ENCODE measurements at regions not wholly inside any gene's neighbourhood (a gene's known extent, or its start where the extent isn't known, plus 50 kb on each side); places are given as distances from the start of the nearest gene placed in this dataset.

- in situ Hi-C loops (cut with HindIII; ENCODE audit: low sequenced_read_pairs) = no loop called here
- DNase-seq (ENCODE audit: low spot score) = no peak
Measured at GRCh38 chr2:18745431-18746272, 156.3 kb upstream of the NT5C1B start.

- no peak for DNase-seq (ENCODE audit: low spot score)
- in situ Hi-C loops (cut with HindIII; ENCODE audit: low sequenced_read_pairs) = no loop called here
Measured at GRCh38 chr2:18741895-18742732, 152.7 kb upstream of the NT5C1B start.

DNA sequence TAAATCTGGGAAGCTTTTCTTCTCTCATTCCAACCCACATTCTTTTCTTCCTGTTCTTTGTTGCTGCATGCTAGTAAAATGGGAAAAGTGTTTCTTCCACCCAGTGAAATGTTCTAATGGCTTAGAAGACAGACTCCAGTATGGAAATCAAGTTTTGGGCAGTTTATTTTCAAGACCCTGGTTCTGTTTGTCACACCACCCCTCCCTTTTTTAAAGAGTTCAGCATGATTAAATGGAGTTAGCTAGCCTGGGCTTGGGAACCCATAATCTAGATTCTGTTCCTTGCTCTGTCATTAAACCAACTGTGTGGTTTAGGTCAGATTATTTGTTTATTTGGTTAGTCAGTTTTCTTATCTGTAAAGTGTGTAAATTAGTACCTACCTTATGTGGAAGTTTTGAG is 151.8 kb upstream of the NT5C1B start:
- in situ Hi-C loops (cut with HindIII; ENCODE audit: low sequenced_read_pairs) = no loop called here
- DNase-seq (ENCODE audit: low spot score) = no peak

DNA sequence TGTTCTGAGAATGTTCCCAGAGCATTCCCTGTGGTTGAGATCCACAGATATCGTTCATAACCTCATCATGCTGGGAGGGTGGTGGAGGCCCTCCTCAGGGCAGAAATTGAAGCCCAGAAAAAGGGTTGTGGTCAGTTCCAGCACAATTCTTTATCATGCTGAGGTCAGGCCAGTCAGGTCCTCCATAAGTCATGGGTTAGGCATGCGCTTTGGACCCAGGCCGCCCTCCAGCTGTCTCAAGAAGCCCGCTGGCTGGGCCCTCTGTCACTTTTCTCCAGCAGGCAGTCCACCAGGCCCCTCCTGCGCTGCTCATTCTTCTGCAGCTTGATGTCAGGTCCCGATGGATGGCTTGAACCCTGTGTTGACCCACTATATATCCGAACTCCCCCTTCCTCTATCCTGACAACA is 151.1 kb upstream of the NT5C1B start:
- DNase-seq (ENCODE audit: low spot score) = no peak
- in situ Hi-C loops (cut with HindIII; ENCODE audit: low sequenced_read_pairs) = no loop called here

- in situ Hi-C loops (cut with HindIII; ENCODE audit: low sequenced_read_pairs) = no loop called here
Measured at GRCh38 chr2:18731666-18732065, 142.3 kb upstream of the NT5C1B start.

GRCh38 chr2:18724371-18725145 is 135.2 kb upstream of the NT5C1B start:
- in situ Hi-C loops (cut with HindIII; ENCODE audit: low sequenced_read_pairs) = no loop called here
- DNase-seq (ENCODE audit: low spot score) = no peak

More at GRCh38 chr2:18731666-18732065, 142.3 kb upstream of the NT5C1B start:
- no peak for DNase-seq (ENCODE audit: low spot score)

GRCh38 chr2:18723219-18723618 is 133.8 kb upstream of the NT5C1B start:
- DNase-seq (ENCODE audit: low spot score) = no peak
- in situ Hi-C loops (cut with HindIII; ENCODE audit: low sequenced_read_pairs) = no loop called here

DNA sequence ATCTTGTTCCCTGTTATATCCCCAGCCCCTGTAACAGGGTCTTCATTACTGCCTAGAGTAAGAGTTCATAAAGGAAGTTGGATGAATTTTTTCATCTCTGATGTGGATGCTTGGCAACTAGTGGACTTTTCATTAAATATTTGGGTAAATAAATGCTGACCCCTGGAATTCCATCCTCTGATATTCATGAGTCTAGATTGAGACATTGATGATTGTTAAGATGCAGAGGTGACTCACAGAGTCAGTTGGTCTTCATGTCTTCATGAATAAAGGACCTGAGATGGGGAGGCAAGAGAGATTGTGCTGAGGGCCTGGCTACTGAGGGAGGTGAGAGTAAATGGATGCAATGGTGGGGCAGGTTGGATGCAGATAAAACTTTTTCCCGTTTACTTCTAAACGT is 132.7 kb upstream of the NT5C1B start:
- no peak for DNase-seq (ENCODE audit: low spot score)
- in situ Hi-C loops (cut with HindIII; ENCODE audit: low sequenced_read_pairs) = no loop called here

- DNase-seq (ENCODE audit: low spot score) = no peak
- in situ Hi-C loops (cut with HindIII; ENCODE audit: low sequenced_read_pairs) = no loop called here
Measured at GRCh38 chr2:18721038-18721922, 131.9 kb upstream of the NT5C1B start.

GRCh38 chr2:18719978-18720775 is 130.8 kb upstream of the NT5C1B start:
- in situ Hi-C loops (cut with HindIII; ENCODE audit: low sequenced_read_pairs) = no loop called here
- DNase-seq (ENCODE audit: low spot score) = no peak

- no peak for DNase-seq (ENCODE audit: low spot score)
- in situ Hi-C loops (cut with HindIII; ENCODE audit: low sequenced_read_pairs) = no loop called here
Measured at GRCh38 chr2:18708203-18708715, 118.9 kb upstream of the NT5C1B start.

DNA sequence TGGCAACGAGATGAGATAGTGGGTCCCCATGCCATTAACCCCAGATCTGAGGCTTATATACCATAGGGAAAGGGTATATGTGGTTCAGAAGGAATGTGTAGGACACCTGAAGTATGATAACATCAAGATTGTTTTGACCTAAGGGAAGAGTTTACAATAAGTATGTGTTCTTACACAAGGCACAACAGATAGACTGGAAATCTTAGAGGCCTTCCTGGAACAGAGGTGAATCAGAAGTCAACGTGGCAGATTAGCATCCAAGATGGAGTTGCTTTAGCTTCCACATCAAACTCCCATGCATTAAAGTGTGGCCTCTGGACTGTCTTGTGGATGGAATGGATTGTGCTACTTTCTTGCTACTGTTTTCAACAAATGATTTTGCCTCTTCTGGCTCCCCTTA is 116.6 kb upstream of the NT5C1B start:
- in situ Hi-C loops (cut with HindIII; ENCODE audit: low sequenced_read_pairs) = no loop called here
- DNase-seq (ENCODE audit: low spot score) = no peak

- in situ Hi-C loops (cut with HindIII; ENCODE audit: low sequenced_read_pairs) = no loop called here
- no peak for DNase-seq (ENCODE audit: low spot score)
Measured at GRCh38 chr2:18704276-18704675, 114.9 kb upstream of the NT5C1B start.

GRCh38 chr2:18703555-18703954 is 114.2 kb upstream of the NT5C1B start:
- in situ Hi-C loops (cut with HindIII; ENCODE audit: low sequenced_read_pairs) = no loop called here
- DNase-seq (ENCODE audit: low spot score) = no peak

DNA sequence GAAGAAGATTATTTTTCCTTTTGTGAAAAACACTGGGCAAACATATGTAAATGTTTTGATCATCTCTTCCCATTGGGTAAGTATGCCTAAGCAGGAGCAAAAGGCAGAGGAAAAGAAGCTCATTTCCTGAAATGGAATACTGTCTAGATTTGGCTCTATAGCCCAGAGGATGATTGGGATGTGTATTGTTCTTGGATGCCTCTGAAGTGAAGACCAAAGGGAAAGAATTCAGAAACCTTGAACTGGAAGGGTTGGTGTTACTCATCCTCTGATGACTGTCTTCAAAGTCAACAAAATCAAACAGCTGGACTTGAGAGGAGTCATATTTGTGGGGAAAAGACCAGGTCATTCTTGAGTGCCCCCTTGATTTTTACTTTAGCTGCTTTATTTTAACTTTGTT is 112.6 kb upstream of the NT5C1B start:
- no peak for DNase-seq (ENCODE audit: low spot score)
- in situ Hi-C loops (cut with HindIII; ENCODE audit: low sequenced_read_pairs) = no loop called here

- no peak for DNase-seq (ENCODE audit: low spot score)
- in situ Hi-C loops (cut with HindIII; ENCODE audit: low sequenced_read_pairs) = no loop called here
Measured at GRCh38 chr2:18701546-18701945, 112.2 kb upstream of the NT5C1B start.

DNA sequence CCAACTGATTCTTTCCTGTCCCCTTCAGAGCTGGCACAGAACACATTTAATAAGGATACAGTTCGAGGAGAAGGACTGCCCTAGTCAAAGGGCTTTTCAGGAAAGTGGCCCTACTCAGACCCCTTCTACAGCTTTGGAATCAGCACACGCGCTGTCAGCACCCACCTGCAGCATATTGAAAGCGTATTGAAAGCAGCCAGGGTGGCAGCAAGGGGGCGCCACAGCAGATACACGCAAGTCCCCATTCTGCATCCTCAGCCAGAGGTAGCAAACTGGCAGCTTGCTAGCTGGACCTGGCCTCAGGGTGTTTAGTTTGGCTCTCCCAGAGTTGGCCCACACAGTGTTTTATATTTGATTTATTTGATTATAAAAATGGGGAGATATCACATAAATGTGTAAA is 101.0 kb upstream of the NT5C1B start:
- in situ Hi-C loops (cut with HindIII; ENCODE audit: low sequenced_read_pairs) = no loop called here
- DNase-seq (ENCODE audit: low spot score) = no peak
